Right atrium auricular region (tissue), 2 donors: ENCODE measurements at regions not wholly inside any gene's neighbourhood (a gene's known extent, or its start where the extent isn't known, plus 50 kb on each side); places are given as distances from the start of the nearest gene placed in this dataset.

ENCODE experiments used
- DNase-seq: peaks from one replicate; pipeline ENCODE4 v3.0.0-alpha.2; 2019; ENCODE audit warnings: low spot score
- H3K27ac ChIP-seq, 2 donors: fragments of 200-600 bp; sonication (generic); 1 replicate in 1 of 2; 2 replicates in 1 of 2; pipeline ENCODE4 v1.5.1; 2016 to 2019
- H3K27me3 ChIP-seq, 2 donors: fragments of 200-600 bp; sonication (generic); one replicate each; pipeline versions ENCODE4 v1.5.1 to v1.6.0; 2017 to 2019
- H3K36me3 ChIP-seq: fragments of 200-600 bp; sonication (generic); one replicate; pipeline ENCODE4 v1.5.1; 2016
- H3K4me1 ChIP-seq, 2 donors: fragments of 200-600 bp; sonication (generic); one replicate each; pipeline versions ENCODE4 v1.5.1 to v1.6.0; 2017 to 2019
- H3K4me3 ChIP-seq, 2 donors: fragments of 200-600 bp; sonication (generic); 1 replicate in 1 of 2; 2 replicates in 1 of 2; pipeline ENCODE4 v1.5.1; 2017 to 2019; ENCODE audit warnings: mild to moderate bottlenecking in 1 of 2, moderate library complexity in 1 of 2
- H3K9me3 ChIP-seq, 2 donors: fragments of 200-600 bp; sonication (generic); one replicate each; pipeline ENCODE4 v1.5.1; 2019
- CTCF ChIP-seq, 2 donors: fragments of 200-600 bp; sonication (generic); IDR thresholded peaks; one replicate each; pipeline ENCODE4 v1.5.1; 2019; ENCODE audit warnings: antibody characterized with exemption in 2 of 2

DNA sequence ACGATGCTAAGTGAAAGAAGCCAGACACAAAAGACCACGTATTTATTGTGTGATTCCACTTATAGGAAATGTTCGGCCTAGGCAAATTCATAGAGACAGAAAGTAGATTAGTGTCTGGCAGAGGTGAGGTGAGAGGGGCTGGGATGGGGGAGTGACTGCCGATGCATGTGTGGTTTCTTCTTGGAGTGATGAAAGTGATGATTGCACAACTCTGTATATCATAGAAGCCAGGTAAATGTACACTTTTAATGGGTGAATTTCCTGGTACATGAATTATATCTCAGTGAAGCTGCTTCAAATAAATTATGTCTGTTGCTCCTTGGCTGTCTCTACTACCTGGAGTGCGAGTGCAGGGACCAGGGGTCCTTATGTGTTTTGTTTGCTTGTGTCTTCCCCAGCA is 76.2 kb upstream of the PTCH1 start:
- Histone ChIP-seq H3K4me3 (no peak overlapping the region), H3K9me3 (no peaks in the 10 kb centered on the region), H3K27ac (no peak overlapping the region), H3K36me3 (no peaks in the 10 kb centered on the region), H3K4me1 (no peaks in the 10 kb centered on the region), H3K27me3 (no peaks in the 10 kb centered on the region)
- no peak for TF ChIP-seq CTCF (IDR thresholded peaks at IDR 0.05)
- DNase-seq = no peak

- TF ChIP-seq CTCF (IDR thresholded peaks at IDR 0.05) = no peak
- Histone ChIP-seq H3K27me3 (no peaks in the 10 kb centered on the region), H3K36me3 (no peaks in the 10 kb centered on the region), H3K27ac (no peak overlapping the region), H3K9me3 (no peaks in the 10 kb centered on the region), H3K4me3 (no peak overlapping the region), H3K4me1 (no peaks in the 10 kb centered on the region)
- no peak for DNase-seq
These were observed 72.2 kb upstream of the PTCH1 start for GRCh38 chr9:95588724-95589588.

DNA sequence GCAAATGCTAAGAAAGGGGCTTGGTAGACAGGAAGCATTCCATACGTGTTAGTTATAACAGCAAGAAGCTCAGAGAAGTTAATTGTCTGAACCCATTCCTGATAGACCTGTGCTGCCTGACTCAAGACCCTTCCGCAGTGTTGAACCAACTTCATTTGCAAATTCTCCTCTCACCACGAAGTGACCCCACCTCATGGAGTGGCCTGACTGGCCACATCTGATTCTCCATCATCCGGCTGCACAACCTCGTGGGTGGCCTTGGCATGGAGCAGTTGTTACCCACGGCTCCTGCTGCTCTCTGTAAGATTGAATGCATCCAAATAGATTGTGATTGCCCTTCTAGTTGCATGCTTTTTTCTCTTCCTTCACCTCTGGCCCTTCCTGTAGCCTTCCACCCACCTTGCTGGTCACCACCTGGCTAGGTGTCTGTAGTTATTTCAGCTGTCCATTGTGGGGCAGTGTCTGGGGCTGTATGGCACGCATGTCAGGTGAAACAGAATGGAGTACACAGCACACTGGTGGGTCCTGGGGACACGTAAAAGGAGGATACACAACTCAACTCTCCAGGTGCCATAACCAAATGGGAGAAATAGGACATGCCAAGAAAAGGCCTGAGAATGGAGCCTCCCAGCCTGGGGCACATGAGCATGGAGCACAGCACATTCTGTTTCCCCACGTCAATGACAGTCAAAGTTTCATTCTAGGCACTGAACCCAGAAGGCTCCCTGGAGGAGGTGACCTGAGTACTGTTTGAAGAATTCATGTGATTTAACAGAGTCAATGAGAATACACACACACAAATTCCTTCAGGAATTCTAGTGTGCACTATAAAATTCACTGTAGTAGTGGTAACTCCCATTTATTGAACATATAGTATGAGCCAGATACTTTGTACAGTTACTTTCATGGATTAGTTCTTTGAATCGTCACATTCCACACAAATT is 70.5 kb upstream of the PTCH1 start:
- Histone ChIP-seq H3K9me3 (no peaks in the 10 kb centered on the region), H3K27ac (no peak overlapping the region), H3K4me3 (no peak overlapping the region), H3K27me3 (no peaks in the 10 kb centered on the region), H3K4me1 (no peaks in the 10 kb centered on the region), H3K36me3 (no peaks in the 10 kb centered on the region)
- DNase-seq = no peak
- no peak for TF ChIP-seq CTCF (IDR thresholded peaks at IDR 0.05)

GRCh38 chr9:95586326-95586725 is 69.6 kb upstream of the PTCH1 start:
- Histone ChIP-seq H3K36me3 (no peaks in the 10 kb centered on the region), H3K4me3 (no peak overlapping the region), H3K9me3 (no peaks in the 10 kb centered on the region), H3K27ac (no peak overlapping the region), H3K4me1 (no peaks in the 10 kb centered on the region), H3K27me3 (no peaks in the 10 kb centered on the region)
- DNase-seq = no peak
- no peak for TF ChIP-seq CTCF (IDR thresholded peaks at IDR 0.05)

GRCh38 chr9:95585824-95586223 is 69.1 kb upstream of the PTCH1 start:
- H3K4me1 ChIP-seq = no peaks in the 10 kb centered on the region
- no peak overlapping the region for H3K4me3 ChIP-seq
- H3K9me3 ChIP-seq = no peaks in the 10 kb centered on the region
- H3K27ac ChIP-seq = no peak overlapping the region
- no peaks in the 10 kb centered on the region for H3K27me3 ChIP-seq
- TF ChIP-seq CTCF (IDR thresholded peaks at IDR 0.05) = no peak
- no peak for DNase-seq
- no peaks in the 10 kb centered on the region for H3K36me3 ChIP-seq
